ENCODE measurements at regions not wholly inside any gene's neighbourhood (a gene's known extent, or its start where the extent isn't known, plus 50 kb on each side); places are given as distances from the start of the nearest gene placed in this dataset.

DNA sequence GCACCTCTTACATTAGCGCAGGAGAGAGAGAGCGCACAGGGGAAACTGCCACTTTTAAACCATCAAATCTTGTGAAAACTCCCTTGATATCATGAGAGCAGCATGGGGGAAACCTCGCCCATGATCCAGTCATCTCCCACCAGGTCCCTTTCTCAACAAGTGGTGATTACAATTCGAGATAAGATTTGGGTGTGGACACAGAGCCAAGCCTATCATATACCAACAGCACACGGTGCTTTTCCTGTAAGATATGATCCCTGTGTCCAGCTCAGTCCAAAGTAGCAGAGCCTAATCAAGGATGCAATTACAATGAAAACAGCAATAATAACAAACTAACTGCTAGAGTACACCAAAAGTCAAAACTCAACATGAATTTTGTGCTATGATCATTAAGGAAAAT is 148.7 kb upstream of the TCF21 start:
- H3K4me1 ChIP-seq (ENCODE audit: insufficient read depth, low read length), result 0 out of 2 replicates have a peak, but pooled peaks cover 3% of the 10 kb centered on the region
- no peaks in the 10 kb centered on the region for H3K36me3 ChIP-seq (ENCODE audit: insufficient read depth, low read length)
- H3K9ac ChIP-seq (ENCODE audit: low read depth, low read length), result no peak overlapping the region
- no peaks in the 10 kb centered on the region for H3K9me3 ChIP-seq (ENCODE audit: control insufficient read depth, insufficient read depth, low read length)

DNA sequence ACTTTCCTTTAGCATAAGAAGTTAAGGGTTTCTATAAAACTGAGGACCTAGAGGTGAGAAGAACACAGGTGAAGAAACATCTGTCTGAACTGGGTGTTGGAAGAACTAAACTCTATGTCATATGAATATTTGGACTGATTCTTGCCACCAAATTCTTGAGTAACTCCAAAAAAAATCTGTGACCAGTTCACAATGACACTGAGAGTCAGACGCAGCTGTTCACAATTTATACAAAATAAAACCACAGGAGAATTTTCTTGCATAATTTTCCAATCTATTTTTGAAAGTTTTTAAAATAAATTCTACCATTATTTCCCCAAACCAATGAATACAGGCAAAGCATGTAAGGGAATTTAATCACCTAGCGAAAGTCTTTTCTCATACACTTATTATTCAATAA is 148.1 kb upstream of the TCF21 start:
- no peaks in the 10 kb centered on the region for H3K36me3 ChIP-seq (ENCODE audit: insufficient read depth, low read length)
- no peak overlapping the region for H3K9ac ChIP-seq (ENCODE audit: low read depth, low read length)
- H3K4me1 ChIP-seq (ENCODE audit: insufficient read depth, low read length), result 0 out of 2 replicates have a peak, but pooled peaks cover 3% of the 10 kb centered on the region
- H3K9me3 ChIP-seq (ENCODE audit: control insufficient read depth, insufficient read depth, low read length), result no peaks in the 10 kb centered on the region

DNA sequence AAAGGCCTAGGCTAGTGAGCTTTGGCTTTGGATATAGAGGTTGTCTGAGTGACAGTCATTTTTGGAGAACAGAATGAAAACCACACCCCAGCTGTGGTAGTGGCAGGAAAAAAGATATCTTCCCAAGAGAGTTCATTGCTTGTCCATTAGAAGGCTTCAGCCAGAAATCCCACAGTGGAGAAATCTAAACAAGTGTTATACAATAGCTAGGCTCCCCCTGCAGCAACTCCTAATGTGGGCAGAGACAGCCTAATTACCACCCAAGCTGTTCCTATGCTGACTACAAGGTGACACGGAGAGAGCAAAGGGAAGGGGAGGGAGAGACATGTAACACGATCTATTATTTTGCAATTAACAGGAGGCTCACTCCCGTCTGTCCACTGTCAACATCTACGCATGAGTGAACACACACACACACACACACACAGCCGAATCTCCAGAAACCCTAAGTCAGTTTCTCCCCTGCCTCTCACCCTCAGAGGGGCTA is 147.5 kb upstream of the TCF21 start:
- Histone ChIP-seq H3K9ac (ENCODE audit: low read depth, low read length) (no peak overlapping the region), H3K36me3 (ENCODE audit: insufficient read depth, low read length) (no peaks in the 10 kb centered on the region), H3K4me1 (ENCODE audit: insufficient read depth, low read length) (0 out of 2 replicates have a peak, but pooled peaks cover 3% of the 10 kb centered on the region), H3K9me3 (ENCODE audit: control insufficient read depth, insufficient read depth, low read length) (no peaks in the 10 kb centered on the region)

DNA sequence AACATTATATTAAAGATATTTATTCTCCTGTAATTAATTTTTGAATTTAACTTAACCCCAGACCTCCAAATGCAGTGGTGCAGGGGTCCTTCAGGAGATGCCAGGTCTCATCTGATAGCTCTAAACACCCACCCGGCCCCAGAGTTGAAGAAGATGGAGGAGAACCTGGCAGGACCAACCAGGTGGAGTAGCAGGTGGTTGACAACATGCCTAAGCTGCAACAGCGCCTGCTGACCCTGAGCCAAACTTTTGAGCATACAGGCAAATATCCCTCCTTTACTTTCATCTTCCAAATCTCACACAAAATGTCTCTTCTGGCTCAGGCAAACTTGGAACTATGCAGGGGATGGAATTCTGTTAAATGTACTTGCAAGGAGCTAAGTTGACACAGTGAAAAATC is 145.3 kb upstream of the TCF21 start:
- H3K4me1 ChIP-seq (ENCODE audit: insufficient read depth, low read length), result 0 out of 2 replicates have a peak, but pooled peaks cover 3% of the 10 kb centered on the region
- H3K36me3 ChIP-seq (ENCODE audit: insufficient read depth, low read length), result no peaks in the 10 kb centered on the region
- no peak overlapping the region for H3K9ac ChIP-seq (ENCODE audit: low read depth, low read length)
- no peaks in the 10 kb centered on the region for H3K9me3 ChIP-seq (ENCODE audit: control insufficient read depth, insufficient read depth, low read length)

DNA sequence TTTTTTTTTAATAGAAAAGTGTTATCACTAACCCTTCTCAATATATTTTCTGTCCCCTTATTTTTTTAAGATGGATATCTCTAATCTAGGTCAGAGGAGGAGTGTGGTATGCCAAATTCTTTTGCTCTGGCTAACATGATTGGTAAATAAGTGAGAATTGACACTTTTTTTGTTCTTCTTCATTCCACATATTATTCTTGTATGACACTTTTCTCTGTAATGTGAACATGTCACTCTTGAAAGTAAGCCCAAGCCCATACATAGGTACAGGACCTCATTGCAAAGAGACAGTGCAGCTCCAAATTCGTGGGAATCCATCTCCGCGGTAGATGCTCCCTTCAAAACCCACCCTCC is 142.5 kb upstream of the TCF21 start:
- Histone ChIP-seq H3K9ac (ENCODE audit: low read depth, low read length) (no peak overlapping the region), H3K9me3 (ENCODE audit: control insufficient read depth, insufficient read depth, low read length) (no peaks in the 10 kb centered on the region), H3K36me3 (ENCODE audit: insufficient read depth, low read length) (no peaks in the 10 kb centered on the region), H3K4me1 (ENCODE audit: insufficient read depth, low read length) (no peaks in the 10 kb centered on the region)

DNA sequence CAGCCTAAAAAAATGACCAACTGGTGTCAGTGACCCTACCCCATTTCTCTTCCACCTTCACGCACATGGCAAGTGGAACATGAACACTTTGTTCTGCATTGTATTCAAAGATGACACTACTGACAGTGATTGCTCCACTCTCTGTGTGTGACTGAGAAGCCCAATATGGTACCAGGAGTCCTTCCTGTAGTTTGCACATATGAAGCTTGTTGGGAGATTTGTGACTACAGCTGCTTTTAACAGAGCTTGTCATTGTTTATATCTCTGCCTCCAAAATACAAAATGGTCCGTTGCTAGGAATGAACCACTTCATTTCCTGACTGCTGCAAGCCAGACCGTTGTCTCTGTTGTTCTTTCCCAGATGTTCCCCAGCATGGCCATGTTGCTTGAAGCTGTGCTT is 140.3 kb upstream of the TCF21 start:
- Histone ChIP-seq H3K9me3 (ENCODE audit: control insufficient read depth, insufficient read depth, low read length) (no peaks in the 10 kb centered on the region), H3K4me1 (ENCODE audit: insufficient read depth, low read length) (no peaks in the 10 kb centered on the region), H3K36me3 (ENCODE audit: insufficient read depth, low read length) (no peaks in the 10 kb centered on the region), H3K9ac (ENCODE audit: low read depth, low read length) (no peak overlapping the region)

DNA sequence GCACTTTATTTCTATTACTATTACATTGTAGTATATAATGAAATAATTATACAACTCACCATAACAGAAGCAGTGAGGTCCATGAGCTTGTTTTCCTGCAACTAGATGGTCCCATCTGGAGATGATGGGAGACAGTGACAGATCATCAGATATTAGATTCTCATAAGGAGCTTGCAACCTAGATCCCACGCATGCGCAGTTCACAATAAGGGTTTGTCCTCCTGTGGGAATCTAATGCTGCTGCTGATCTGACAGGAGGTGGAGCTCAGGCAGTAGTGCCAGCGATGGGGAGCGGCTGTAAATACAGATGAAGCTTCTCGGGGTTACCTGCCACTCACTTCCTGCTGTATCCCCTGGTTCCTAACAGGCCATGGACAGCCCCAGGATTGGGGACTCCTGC is 139.5 kb upstream of the TCF21 start:
- H3K9ac ChIP-seq (ENCODE audit: low read depth, low read length), result no peak overlapping the region
- H3K4me1 ChIP-seq (ENCODE audit: insufficient read depth, low read length), result no peaks in the 10 kb centered on the region
- no peaks in the 10 kb centered on the region for H3K9me3 ChIP-seq (ENCODE audit: control insufficient read depth, insufficient read depth, low read length)
- H3K36me3 ChIP-seq (ENCODE audit: insufficient read depth, low read length), result no peaks in the 10 kb centered on the region

DNA sequence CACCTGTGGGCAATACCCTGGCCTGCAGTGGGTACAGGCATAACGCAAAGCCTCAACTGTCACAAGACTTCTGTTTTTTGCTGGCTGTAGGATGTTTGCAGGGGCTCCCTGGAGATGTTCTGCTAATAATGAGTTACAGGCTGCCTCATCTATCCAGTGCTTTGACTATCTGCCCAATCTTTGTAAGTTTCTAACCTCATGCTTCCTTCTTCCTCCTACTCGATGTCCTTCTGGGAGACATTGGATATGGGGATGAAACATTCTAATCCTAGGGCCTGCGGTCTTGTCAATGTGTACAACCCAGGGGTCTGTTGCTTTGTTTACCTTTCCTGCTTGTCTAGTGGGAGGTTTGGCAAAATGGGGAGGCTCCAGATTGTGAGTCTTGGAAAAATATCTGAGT is 136.8 kb upstream of the TCF21 start:
- Histone ChIP-seq H3K36me3 (ENCODE audit: insufficient read depth, low read length) (no peaks in the 10 kb centered on the region), H3K9ac (ENCODE audit: low read depth, low read length) (no peak overlapping the region), H3K9me3 (ENCODE audit: control insufficient read depth, insufficient read depth, low read length) (no peaks in the 10 kb centered on the region), H3K4me1 (ENCODE audit: insufficient read depth, low read length) (no peaks in the 10 kb centered on the region)

DNA sequence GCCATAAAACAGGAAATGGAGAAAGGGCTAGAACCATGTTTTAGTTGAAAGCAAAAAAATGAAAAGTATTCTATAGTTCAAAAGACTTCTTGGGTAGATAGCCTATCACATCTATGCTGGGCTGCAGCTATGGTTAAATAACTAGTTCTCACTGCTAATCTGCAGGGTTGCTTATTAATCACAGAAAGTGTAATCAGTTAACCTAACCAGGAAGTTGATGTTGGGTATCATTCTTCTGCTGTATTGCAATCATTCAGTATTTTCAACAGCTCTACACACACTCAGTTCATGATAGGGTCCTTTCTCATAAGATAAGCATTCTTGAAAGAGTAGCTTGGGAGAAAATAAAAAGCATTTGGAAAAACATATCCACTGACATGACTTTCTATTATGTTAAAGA is 135.2 kb upstream of the TCF21 start:
- Histone ChIP-seq H3K9me3 (ENCODE audit: control insufficient read depth, insufficient read depth, low read length) (no peaks in the 10 kb centered on the region), H3K9ac (ENCODE audit: low read depth, low read length) (no peak overlapping the region), H3K4me1 (ENCODE audit: insufficient read depth, low read length) (no peaks in the 10 kb centered on the region), H3K36me3 (ENCODE audit: insufficient read depth, low read length) (no peaks in the 10 kb centered on the region)

DNA sequence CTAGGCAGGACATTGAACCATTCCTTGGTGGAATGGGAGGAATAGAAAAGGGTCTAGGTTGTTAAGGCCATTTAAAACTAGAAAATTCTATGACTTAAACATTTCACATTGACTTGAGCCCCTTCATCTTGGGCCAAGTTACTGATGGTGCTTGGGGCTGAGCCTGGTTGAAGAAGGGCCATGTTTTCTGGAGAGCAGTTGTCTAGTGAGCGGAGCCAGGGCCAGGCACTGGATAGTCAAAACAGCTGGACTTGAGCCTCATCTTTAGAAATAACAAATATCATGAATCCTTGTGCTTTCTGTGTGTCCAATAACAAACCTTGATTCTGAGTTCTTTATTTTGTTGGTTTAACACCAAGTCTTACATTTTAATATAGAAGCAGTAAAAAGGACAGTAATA is 134.6 kb upstream of the TCF21 start:
- Histone ChIP-seq H3K4me1 (ENCODE audit: insufficient read depth, low read length) (no peaks in the 10 kb centered on the region), H3K36me3 (ENCODE audit: insufficient read depth, low read length) (no peaks in the 10 kb centered on the region), H3K9me3 (ENCODE audit: control insufficient read depth, insufficient read depth, low read length) (no peaks in the 10 kb centered on the region), H3K9ac (ENCODE audit: low read depth, low read length) (no peak overlapping the region)

DNA sequence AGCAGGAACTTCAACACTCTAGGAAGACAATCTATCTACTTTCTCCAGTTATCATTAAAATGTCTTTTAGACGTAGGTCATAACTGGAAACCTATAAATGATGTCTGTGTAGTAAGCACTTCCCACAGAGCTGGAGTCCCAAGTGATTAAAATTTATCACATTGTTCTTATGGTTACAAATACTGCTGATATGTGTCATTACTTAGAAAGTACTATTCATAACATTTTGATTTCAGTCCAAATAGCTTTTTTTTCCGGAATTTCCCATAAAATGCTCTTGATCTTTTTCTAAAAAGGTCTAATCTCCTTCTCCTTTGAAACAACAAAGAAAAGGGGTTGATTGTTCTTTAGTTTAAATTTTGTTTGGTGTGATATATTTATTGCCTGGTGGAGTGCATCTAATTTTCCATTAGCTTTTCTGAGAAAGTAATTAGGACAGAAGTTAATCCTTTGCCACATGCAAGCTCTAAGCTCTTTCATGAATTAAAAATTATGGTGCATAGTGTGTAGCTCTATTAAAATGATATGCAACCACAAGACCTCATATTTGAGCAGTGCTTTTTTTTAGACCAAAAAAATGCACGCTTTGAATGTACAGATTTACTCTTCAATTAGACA is 132.7 kb upstream of the TCF21 start:
- no peaks in the 10 kb centered on the region for H3K4me1 ChIP-seq (ENCODE audit: insufficient read depth, low read length)
- H3K36me3 ChIP-seq (ENCODE audit: insufficient read depth, low read length), result no peaks in the 10 kb centered on the region
- H3K9ac ChIP-seq (ENCODE audit: low read depth, low read length), result no peak overlapping the region
- no peaks in the 10 kb centered on the region for H3K9me3 ChIP-seq (ENCODE audit: control insufficient read depth, insufficient read depth, low read length)

DNA sequence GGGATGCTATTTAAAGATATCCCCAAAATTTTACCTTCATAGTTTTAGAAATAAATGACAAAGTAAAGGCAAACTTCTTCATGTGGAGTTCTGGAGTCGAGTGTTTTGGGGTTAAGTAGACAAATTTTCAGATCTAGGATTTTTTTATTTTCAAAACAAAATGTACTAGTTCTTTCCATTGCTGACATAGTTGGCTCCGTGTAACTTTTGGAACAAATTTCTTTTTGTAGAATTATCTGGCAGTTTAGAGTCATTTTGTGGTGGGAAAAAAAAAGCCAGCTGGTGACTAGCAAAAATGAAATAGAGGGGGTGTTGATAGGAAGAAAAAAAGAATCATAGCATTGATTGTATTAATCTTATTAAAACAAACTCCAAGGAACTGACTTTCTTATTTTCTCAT is 131.6 kb upstream of the TCF21 start:
- no peaks in the 10 kb centered on the region for H3K36me3 ChIP-seq (ENCODE audit: insufficient read depth, low read length)
- H3K9me3 ChIP-seq (ENCODE audit: control insufficient read depth, insufficient read depth, low read length), result no peaks in the 10 kb centered on the region
- H3K4me1 ChIP-seq (ENCODE audit: insufficient read depth, low read length), result no peaks in the 10 kb centered on the region
- no peak overlapping the region for H3K9ac ChIP-seq (ENCODE audit: low read depth, low read length)

DNA sequence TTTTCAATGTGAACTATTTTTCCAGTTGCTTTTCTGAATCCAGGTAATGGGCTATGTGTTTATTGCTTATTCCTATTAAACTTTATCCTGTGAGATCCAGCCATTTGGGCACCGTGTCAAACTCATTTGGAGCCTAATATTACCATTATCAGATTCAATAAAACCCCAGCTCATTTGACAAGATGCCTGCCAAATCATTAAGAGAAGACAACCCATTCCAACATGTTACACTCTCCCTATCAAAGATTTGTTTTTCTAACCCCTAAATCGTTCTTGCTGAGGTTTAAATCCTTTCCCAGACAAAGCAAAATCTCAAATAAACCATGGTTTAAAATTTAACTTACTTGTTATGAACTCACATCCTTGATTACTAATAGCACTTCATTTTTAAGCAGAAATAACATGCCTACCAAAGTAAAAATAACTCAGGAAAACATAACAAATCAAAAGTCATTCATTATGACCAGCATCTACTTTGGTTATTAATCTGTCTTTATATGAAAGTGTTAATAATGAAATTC is 130.0 kb upstream of the TCF21 start:
- Histone ChIP-seq H3K9me3 (ENCODE audit: control insufficient read depth, insufficient read depth, low read length) (no peaks in the 10 kb centered on the region), H3K36me3 (ENCODE audit: insufficient read depth, low read length) (no peaks in the 10 kb centered on the region; the same call in 1 of the 2 replicates), H3K9ac (ENCODE audit: low read depth, low read length) (no peak overlapping the region), H3K4me1 (ENCODE audit: insufficient read depth, low read length) (peaks cover under 1% of the 10 kb centered on the region; the same call in 1 of the 2 replicates)

DNA sequence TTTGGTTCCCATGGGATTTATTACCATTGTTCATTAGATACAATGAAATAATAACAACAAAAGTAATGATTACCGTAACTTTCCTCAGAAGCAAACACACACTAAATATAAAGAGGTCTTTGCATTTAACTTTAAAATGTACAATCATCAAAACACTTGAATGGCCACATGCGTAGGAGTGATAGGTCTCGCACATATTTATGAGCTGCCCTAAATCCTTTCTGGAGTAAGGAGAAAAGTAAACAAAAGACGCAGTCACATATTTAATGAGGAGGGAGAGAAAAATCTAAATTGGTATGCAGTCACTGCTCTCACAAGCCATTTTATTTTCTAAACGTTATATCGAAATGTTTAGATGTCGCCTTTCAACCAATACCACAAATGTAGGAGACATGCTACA is 129.4 kb upstream of the TCF21 start:
- peaks cover 7% of the 10 kb centered on the region for H3K4me1 ChIP-seq (ENCODE audit: insufficient read depth, low read length)
- no peaks in the 10 kb centered on the region; the same call in 1 of the 2 replicates for H3K36me3 ChIP-seq (ENCODE audit: insufficient read depth, low read length)
- H3K9ac ChIP-seq (ENCODE audit: low read depth, low read length), result no peak overlapping the region
- H3K9me3 ChIP-seq (ENCODE audit: control insufficient read depth, insufficient read depth, low read length), result no peaks in the 10 kb centered on the region

DNA sequence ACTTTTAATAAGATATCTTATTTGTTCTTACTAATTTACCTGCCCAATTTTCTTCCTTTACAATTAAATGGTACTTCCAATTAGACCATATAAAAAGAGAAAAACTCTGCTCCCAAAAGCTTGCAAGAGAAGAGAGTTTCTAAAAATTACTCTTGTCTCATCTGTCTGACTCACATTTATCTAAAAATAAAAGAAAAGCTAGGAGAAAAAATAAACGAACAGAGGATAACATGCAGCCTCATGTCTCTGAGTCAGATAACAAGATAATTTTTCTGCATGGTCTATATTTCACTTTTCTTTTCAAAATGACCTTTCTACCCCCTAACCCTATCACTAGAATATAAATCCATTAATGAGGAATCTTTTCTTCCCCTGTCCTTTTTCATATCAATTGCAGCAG is 127.2 kb upstream of the TCF21 start:
- Histone ChIP-seq H3K9ac (ENCODE audit: low read depth, low read length) (no peak overlapping the region), H3K4me1 (ENCODE audit: insufficient read depth, low read length) (peaks cover 9% of the 10 kb centered on the region)

More for the DNA sequence above, 127.2 kb upstream of the TCF21 start:
- no peaks in the 10 kb centered on the region for H3K9me3 ChIP-seq (ENCODE audit: control insufficient read depth, insufficient read depth, low read length)
- no peaks in the 10 kb centered on the region; the same call in 1 of the 2 replicates for H3K36me3 ChIP-seq (ENCODE audit: insufficient read depth, low read length)

Measured in ES-I3 (cell line).